GM12891 (cell line): ENCODE measurements at regions not wholly inside any gene's neighbourhood (a gene's known extent, or its start where the extent isn't known, plus 50 kb on each side); places are given as distances from the start of the nearest gene placed in this dataset.

Experiments used
- POLR2A ChIP-seq: IDR thresholded peaks from 2 replicates; pipeline ENCODE4 v1.6.1; 2011; ENCODE audit warnings: low read depth, low read length, control low read depth
- POLR2AphosphoS5 ChIP-seq: IDR thresholded peaks from 2 replicates; pipeline ENCODE4 v1.6.1; 2011; ENCODE audit warnings: low read depth, low read length, control low read depth
- TAF1 ChIP-seq: IDR thresholded peaks from 2 replicates; pipeline ENCODE4 v1.6.1; 2011; ENCODE audit warnings: low read depth, low read length, control low read depth

- no peak for TF ChIP-seq POLR2A
- TF ChIP-seq POLR2AphosphoS5: no peak
- no peak for TF ChIP-seq TAF1
Measured at GRCh38 chr1:239993366-239993765, 98.3 kb upstream of the FMN2 start.
